GM12878 (cell line): ENCODE measurements at regions not wholly inside any gene's neighbourhood (a gene's known extent, or its start where the extent isn't known, plus 50 kb on each side); places are given as distances from the start of the nearest gene placed in this dataset.

Experiments used
- BCL3 ChIP-seq: IDR thresholded peaks from 2 replicates; pipeline ENCODE4 v1.6.1; 2011; ENCODE audit warnings: borderline replicate concordance, low read depth, mild to moderate bottlenecking, moderate library complexity, low read length; ENCODE audit not compliant: insufficient read depth, poor library complexity, severe bottlenecking
- GABPA ChIP-seq: IDR thresholded peaks from 2 replicates; pipeline ENCODE4 v1.6.1; 2014; ENCODE audit warnings: antibody characterized with exemption, low read depth, mild to moderate bottlenecking, inconsistent platforms
- HDAC6 ChIP-seq: fragments of 200-600 bp; sonication (generic); IDR thresholded peaks from one replicate; pipeline ENCODE4 v1.8.0; 2017; ENCODE audit warnings: antibody characterized with exemption; ENCODE audit not compliant: unreplicated experiment
- SMAD1 ChIP-seq: fragments of 450-650 bp; IDR thresholded peaks from 2 replicates; pipeline ENCODE4 v1.6.1; 2018; ENCODE audit warnings: mild to moderate bottlenecking, low read depth; ENCODE audit not compliant: partially characterized antibody
- SRF ChIP-seq, 2 experiments: IDR thresholded peaks; 2 replicates each; pipeline ENCODE4 v1.6.1; 2011; ENCODE audit warnings: low read depth in 2 of 2, low read length in 2 of 2, mild to moderate bottlenecking in 1 of 2, moderate library complexity in 1 of 2

GRCh38 chr4:12499693-12500092 is 984.4 kb downstream of the RAB28 start:
- TF ChIP-seq SRF (IDR thresholded peaks at IDR 0.05; ENCODE audit: low read depth in 2 of 2, low read length in 2 of 2) = no peak
- no peak for TF ChIP-seq GABPA
- no peak for TF ChIP-seq BCL3
- no peak for TF ChIP-seq HDAC6
- TF ChIP-seq SMAD1 = no peak
